ENCODE measurements at regions not wholly inside any gene's neighbourhood (a gene's known extent, or its start where the extent isn't known, plus 50 kb on each side); places are given as distances from the start of the nearest gene placed in this dataset.
"Not testable (repeated sequence)": the region's sequence is repeated elsewhere in the genome, so short reads cannot be mapped to it uniquely, and the experiment has no call there.

DNA sequence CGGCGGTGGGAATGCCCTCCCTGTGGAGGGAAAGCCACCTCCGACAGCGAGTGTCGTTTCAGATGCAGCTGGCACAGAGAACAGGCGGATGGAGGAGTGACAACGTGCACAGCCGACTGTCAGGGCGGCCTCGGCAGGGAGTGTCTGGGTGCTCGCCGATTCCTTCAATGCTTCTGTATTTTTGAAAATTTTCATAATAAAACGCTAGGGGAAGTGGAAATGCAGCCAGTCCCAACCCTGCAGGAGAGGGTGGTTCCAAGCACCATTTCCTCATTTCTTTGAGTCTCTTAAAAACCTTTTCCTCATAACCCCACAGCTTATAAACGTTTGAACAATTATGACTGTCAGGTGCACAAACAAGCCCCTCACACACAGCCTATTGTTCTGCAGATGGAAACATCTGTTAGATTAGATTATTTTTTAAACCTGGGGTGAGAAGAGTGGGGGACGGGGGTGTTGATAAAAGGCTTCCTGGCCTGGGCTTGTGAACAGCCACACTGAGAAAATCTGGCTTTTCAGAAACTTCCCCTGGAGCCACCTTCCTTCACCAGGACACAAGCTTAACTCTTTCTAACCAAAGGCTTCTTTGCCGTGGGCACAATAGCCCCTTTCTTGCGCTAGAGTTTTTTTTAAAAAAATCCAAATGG, 228.9 kb downstream of the ANKRD60 start:
- no peak for DNase-seq (ENCODE audit: low read depth)

DNA sequence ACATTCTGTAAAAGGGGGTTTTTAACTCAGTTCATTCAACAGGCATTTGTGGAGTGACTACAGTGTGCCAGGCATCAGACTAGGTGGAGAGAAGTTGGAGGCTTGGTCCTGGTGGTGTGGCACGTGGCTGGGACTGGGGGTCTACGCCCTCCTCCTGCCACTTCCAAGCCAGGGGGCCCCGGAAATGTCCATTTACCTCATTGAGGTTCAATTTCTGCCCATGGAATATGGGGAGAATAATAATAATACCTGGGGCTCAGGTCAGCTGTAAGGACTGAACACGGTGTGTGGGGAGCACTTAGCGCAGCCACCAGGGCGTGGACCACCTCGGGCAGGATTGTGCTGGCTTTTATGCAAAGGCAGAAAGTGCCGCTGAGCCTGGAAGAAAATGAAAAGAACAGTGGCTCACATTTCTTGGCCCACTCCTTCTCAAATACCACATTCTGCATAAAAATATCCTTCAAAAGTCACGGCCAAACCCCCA, 229.4 kb downstream of the ANKRD60 start:
- DNase-seq (ENCODE audit: low read depth) = no peak

DNA sequence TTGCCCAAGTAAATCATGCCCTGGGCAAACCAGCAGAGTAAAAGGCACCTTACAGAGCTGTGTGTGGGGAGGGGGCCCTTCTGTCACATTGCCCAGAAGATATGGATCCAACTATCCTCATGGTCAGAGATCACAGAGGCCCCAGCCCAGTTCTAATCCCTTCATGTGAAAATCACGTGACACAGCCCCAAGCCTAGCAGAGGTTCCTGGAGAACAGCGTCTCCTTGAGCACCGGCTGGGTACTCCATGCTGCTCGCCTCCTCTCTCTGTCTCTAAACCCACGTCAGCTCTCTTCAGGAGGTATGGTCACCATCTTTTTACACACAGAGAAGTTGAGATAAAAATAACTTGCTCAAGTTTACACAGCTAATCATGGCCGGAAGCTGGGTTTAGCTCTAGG, 230.2 kb downstream of the ANKRD60 start:
- no peak for DNase-seq (ENCODE audit: low read depth)

DNA sequence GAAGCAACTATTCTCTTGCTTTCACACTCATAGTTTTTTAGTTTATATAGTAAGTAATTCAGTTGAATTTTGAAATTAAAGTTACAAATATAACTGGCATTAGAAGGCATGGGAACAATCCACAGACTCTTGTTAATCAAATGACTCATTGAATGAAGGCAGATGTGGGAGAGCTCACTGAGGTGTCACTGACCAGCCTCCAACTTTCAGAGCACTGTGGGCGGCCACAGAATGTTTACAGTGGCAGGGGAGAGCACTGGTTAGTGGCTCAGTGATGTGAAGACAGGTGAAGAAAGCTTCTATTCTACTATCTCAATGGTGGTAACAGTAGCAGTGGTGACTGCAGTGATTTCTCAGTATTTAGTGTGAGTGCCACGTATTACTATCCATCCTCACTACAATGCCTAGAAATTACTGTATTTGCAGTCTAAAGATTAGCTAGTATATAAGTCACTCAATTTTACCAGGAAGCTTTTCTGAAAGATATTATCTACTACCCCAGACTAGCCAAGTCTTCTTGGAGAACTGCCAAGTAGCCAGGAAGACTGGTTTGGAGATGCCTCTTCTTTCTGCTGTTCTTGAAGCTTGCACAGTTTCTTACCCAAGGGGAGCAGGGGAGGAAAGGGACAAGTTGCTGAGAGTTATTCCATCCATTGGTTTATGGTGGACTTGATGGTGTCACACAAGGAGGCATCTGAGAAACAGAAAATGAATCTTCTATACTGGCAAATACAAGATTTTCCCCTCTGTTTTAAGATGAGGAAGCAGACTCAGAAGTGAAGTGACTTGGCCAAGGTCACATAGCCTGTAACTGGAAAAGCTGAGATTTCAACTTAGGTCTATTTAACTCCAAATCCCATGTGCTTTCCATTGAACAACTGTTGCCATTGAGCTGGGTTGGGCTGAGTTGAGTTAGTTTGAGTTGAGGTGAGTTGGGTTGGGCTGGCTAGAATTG, 231.2 kb downstream of the ANKRD60 start:
- peak; percentile 57 for DNase-seq (ENCODE audit: low read depth)

DNA sequence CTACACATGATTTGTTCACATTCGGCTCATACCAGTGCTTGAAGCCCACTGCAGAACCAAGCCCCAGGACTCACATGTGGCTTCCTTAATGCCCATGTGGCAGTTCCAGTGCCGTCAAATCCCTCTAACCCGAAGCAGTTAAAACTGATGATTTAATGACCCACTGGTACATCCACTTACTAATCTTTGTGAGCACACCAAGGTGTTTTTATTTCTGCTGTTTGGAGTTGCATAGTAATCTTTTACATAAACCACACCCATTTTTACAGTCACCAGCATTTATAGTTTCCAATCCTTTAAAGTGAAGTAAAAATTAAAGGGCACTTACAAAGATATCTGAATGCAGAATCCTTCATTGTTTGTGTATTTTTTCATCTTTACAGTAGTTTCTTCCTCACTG, 232.0 kb downstream of the ANKRD60 start:
- peak; percentile 23 for DNase-seq (ENCODE audit: low read depth)

DNA sequence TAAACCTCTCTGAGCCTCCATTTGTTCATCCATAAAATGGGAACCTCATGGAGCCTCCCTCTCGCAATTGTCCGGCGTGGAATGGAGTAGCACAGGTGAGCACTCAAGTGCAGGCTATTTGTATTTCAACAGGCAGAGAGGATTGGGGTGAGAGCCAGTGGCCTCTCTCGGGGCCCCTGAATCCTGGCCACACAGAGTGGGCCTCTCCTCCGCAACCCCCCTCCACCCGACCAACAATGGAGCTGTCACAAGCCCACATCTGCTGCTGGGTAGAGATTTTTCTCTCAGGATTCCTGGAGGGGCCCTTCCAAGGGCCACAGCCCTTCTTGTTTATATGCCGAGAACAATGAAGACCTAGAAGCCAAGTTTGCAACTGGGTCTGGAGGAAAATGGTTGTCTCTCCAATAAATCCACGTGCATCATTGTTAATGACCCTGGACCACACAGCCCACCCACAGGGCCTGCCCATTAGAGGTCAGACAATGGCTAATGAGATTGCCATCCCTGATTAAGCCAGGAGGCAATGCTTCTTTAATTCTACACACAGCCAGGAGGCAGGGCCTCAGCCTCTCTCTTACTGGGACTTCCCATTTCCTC, 233.0 kb downstream of the ANKRD60 start:
- no peak for DNase-seq (ENCODE audit: low read depth)

DNA sequence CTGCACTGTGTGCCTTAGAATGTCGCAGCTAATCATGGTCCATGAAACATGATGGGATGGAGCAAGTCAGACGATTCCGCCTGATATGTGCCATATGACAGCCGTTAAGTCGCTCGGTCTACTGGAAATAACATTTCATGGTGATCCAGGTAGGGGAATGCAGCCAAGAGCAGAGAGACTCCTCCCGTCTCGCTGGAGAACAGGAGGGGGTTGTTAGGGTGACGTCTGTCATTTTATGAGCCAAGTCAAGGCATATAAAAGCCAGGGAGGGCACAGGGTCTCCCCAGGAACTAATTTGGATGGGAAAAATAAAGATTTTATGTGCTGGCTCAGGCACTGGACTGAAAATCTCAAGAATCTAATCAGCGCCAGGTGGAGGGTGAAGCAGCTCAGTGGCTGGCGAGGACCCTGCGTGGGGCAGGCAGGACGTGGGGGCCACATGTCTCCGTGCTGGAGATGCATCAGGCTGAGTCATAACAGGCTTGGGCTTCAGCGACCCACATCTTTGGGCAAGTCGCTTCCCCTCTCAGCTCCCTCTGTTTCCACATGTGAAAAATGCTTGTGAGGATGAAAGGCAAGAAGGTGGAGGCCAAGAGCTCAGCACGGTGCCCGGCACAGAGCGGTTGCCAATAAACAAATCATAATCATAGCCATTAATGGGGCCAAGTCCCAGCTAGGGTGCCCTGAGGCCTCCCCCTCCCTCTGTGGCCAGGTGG, 234.6 kb downstream of the ANKRD60 start:
- DNase-seq (ENCODE audit: low read depth) = no peak

DNA sequence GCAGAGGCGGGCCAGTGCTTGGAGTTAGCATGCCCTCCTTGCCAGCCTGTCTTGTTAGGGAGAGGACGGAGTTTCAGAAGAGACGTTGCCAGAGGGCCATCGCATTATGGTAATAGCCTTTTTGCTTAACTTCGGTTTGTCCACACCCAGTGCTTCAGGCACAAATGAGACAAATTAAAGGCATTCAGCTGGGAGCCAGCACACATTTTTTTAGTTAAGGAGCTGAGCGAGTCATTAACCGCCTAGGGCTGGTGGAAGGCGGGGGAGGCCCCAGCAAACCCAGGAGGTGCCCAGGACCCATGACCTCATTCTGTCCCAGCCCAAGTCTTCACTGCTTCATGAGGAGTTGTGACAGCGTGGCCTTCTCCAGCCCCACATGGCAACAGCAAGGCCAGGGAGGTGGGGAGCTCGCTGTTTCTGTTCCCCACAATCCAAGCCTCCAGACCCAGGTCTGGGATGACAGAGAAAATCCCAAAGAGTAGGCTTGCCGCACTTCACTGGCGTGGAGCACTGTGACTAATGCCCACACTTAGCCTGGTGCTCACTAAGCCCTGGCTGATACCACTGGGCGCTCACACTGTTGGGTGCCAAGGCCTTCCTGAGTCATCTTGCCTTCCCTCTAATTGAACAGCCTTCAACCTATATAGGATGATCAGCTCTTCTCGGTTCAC, 237.1 kb downstream of the ANKRD60 start:
- peak; percentile 93 for DNase-seq (ENCODE audit: low read depth)

DNA sequence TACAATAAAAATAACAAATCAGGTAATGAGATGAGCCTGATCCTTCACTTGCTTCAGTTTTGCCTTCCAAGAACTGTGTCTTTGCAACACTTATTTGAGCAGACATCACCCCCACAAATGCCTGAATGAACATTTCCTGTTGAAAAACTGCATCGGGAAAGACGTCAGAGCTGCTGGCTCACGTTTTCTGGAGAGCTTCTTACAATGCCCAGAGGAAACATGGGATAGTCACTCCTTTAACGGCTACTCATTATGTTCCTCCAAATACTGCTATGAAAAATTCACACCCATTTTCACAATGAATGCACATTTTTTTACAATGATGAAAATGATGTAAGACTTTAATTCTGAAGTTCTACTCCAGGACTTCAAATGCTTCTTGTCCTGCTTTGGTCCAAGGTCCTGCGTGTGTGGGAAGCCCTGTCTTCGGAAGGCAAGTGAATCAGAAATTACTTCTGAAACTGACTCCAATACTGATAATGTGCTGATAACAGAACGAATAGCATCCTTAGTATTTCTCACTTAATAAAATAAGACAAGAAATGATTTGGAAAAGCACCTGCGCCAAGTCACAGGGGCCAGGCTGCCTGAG, 238.0 kb downstream of the ANKRD60 start:
- peak; percentile 35 for DNase-seq (ENCODE audit: low read depth)

DNA sequence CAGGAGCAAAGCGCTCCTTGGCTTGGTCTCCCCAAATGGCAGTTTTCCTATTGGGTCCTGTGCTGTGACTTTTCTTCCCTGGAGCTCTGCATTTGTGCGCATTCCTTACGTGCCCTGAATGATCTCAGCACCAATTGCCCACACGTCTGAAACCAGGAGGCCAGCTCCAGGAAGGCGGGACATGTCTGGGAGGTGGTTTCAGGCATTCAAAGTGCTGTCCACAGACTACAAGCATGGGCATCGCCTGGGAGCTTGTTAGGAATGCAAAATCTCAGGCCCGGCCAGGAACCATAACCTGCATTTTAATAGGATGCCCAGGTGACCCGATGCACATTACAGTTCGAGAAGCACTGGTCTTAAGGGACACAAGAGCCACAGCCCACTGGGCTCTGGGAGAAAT, 239.6 kb downstream of the ANKRD60 start:
- no peak for DNase-seq (ENCODE audit: low read depth)

DNA sequence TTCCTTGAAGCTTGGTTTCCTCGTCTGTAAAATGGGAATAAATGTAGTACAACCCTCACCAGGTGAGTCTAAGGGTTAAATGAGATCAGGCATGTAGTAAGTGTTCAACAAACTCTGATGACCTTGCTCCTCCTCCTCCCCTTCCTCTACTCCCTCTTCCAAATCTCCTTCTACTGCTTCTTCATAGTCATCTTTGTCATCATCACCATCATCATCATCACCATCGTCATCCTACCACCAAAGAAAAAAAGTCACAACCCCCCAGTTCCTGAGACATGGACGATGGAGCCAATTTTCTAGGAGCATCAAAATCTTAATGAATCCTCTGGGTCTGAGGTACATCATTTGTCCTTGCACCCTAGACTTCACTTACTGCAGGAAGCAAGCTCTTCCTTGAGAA, 240.0 kb downstream of the ANKRD60 start:
- no peak for DNase-seq (ENCODE audit: low read depth)

DNA sequence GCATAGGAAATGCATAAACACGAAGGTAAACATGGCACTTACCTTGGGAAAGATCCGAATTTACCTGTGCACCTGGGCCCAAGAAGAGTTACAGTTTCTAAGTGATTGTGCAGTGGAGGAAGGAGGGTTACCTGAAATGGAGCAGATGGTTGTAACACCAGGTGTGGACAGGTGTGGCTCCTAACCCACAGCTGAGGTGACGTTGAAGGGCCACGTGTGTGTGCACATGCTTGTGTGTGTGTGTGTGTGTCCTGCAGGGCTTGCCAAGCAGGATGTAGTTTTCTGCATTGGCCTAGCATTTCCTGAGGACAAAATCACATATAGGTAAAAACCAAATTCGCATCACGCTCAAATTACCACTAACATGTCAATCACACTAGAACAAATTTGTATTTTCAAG, 240.8 kb downstream of the ANKRD60 start:
- DNase-seq (ENCODE audit: low read depth) = no peak

DNA sequence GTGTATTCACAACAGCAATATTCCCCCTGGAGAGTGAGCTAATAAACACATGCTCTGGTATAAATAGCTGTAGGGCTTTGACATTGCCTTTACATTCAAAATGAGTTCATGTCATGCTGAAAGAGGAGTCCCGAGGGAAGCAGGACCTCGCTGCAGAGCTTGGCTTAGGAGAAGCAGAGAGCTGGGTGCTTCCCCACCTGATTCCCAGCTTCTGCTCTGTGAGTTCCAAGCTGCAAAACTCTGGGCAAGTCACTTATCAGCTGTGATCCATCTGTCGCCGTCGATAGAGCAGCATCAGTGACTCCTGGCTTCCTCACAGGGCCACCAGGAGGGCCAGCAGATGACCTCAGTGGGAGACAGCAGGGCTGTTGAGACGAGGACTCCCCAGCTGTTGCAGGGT, 241.8 kb downstream of the ANKRD60 start:
- DNase-seq (ENCODE audit: low read depth) = no peak

DNA sequence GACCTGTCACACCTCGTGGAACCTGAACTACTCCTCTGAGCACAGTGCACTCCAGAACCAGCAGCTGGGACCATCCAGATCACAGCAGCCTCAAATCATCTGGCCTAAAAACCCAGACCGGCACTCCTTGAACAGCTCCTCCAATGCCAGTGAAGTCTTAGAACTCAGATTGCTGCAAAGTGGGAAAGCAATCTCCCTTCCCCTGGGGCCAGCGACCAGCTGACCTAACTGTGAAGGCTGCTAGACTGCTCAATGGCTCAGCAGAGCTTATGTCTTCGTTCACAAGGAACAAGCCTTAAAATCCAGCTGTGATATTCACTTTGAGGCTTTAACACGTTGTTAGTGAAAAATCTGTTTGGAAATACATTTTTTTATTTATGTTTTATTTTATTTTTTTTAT, 243.2 kb downstream of the ANKRD60 start:
- no peak for DNase-seq (ENCODE audit: low read depth)

DNA sequence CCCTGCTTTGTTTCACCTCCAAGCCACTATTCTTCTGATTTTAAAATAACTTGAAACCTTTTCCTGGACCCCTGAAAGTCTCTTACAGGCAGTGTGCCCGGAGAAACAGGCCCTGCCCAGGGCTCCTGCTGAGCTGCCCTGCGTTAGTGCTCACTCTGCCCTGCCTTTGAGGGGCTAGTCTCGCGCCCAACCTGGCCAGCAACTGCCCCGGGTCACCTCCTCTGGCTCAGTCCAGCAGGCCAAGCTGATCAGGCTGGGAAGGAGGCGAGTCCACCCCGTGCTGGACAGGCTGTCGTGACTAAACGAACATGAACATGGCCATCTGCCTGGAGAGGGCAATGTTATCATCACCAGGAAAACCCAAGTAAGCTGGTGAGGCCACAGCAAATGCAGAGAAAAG, 245.4 kb downstream of the ANKRD60 start:
- no peak for DNase-seq (ENCODE audit: low read depth)

DNA sequence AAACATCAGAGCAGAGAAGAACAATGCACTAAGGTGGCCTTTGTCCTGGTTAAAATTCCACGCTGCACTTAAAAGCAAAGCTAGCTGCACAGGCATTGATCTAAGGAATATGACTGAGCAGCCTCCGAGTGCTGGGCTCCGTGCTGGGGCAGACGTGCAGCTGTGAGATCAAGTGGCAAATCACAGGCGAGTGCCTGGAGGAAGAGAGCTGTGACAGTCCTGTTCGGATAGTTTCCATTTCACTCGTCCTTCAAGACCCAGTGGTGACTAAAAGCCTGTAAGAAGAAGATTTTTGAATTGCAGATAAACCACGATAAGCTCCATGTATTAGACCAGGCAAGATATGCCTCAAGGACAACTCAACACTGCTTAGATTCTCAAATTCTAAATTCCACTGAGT, 247.9 kb downstream of the ANKRD60 start:
- DNase-seq (ENCODE audit: low read depth) = no peak

DNA sequence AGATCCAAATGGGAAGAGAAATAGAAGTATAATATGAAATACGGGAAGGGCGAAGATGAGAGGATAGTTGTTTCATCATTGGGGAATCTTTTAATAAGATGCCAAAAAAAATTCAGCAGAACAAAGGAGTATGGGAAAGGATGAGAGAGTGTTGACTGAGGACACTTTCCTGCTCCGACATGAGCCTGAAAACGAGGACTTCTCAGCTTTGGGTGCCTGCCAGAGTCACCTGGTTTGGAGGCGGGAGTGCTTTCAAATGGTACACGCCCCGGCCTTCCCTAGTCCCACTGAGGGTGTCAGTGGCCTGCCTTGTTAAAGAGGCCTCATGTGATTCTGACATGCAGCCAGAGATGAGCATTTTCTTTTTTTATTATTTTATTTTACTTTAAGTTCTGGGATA, 250.9 kb downstream of the ANKRD60 start:
- no peak for DNase-seq (ENCODE audit: low read depth)

DNA sequence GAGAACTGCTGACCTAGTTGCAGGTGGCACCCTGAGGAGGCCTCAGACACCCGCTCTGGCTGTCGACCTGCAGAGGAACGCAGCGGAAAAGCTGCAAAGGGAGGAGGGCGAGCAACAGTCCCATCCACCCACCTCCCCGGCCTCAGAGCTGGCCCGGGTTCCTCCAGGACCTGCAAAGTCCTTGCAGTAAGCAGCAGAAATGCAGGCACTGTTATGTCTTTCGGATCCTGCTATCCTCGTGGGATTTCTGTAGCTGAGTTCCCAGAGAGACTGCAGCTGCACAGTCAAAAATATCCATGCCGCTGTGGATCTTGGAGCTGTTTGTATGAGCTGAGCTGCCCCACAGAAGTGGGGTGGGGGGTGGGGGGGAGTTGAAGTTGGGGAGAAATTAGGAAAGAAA, 251.3 kb downstream of the ANKRD60 start:
- DNase-seq (ENCODE audit: low read depth) = no peak

DNA sequence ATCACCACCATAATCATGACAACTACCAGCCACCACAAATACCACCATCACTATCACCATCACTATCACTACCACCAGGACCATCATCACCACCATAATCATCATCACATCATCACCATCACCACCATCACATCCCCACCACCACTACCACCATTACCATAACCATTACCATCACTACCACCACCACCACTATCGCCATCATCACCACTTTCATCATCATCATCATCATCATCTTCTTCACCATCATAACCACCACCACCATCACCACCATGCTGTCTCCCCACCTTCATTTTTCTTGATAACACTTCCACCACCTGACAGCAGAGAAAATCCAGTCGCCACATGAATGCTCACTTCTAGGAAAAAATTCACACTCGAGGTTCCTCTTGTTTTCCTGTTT, 253.6 kb downstream of the ANKRD60 start:
- DNase-seq (ENCODE audit: low read depth) = no peak

DNA sequence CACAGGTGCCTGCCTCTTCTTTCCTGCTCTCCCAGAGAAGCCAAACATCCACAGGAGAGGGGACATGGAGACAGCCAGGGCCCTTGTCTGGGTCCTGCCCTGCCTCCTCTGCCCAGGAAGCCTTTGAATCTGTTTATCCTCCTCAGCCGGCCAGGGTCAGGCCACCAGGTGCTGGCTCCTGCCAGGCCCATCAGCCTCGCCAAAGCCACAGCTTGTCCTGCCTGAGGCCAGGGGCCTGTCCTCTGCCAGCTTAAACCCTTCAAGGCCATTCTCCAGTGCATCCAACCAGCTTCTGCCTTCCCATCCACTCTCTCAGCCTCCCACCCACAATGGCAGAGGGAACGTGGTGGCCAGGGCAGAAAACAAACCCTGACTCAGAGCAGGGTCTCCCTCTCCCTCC, 254.6 kb downstream of the ANKRD60 start:
- no peak for DNase-seq (ENCODE audit: low read depth)

DNA sequence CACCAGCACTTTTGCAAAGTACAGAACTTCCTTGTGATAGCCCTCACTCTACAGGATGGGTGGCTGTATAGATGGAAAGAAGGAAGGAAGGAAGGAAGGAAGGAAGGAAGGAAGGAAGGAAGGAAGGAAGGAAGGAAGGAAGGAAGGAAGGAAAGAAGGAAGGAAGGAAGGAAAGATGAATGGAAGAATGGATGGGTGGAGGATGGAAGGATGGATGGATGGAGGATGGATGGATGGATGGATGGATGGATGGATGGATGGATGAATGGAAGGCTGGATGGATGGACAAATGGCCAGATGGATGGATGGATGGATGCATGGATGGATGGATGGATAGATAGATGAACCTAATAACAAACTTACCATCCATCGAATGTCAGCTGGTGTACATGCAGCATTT, 256.9 kb downstream of the ANKRD60 start:
- not testable (repeated sequence) for DNase-seq (ENCODE audit: low read depth)

All from renal cortical epithelial cell (primary cell).